AG04450 (cell line): ENCODE measurements at regions not wholly inside any gene's neighbourhood (a gene's known extent, or its start where the extent isn't known, plus 50 kb on each side); places are given as distances from the start of the nearest gene placed in this dataset.

Experiments
- CTCF ChIA-PET: fragments of 300-600, 350-600 bp; formaldehyde crosslinking; extraction: SDS; loops from one replicate; lab custom pipeline; 2022; ENCODE audit warnings: antibody characterized with exemption, inconsistent platforms; lab: Charles Lee
- POLR2A ChIA-PET: fragments of 350-600 bp; formaldehyde crosslinking; extraction: SDS; loops from one replicate; lab custom pipeline; 2021; ENCODE audit warnings: antibody characterized with exemption, inconsistent platforms; lab: Yijun Ruan, JAX
- DNase-seq: peaks from one replicate; pipeline ENCODE4 v3.0.0-alpha.2; 2011; ENCODE audit warnings: low read depth, low spot score
- H3K27ac ChIP-seq: one replicate; pipeline ENCODE4 v1.5.1; 2012; ENCODE audit warnings: low read depth, low read length, control low read depth
- H3K27me3 ChIP-seq: one replicate; pipeline ENCODE4 v1.6.0; 2012; ENCODE audit warnings: low read length; ENCODE audit not compliant: control insufficient read depth, insufficient read depth
- H3K4me3 ChIP-seq: 2 replicates; pipeline ENCODE4 v1.5.1; 2011; ENCODE audit warnings: mild to moderate bottlenecking, low read depth, low read length, control low read depth
- H3K9me3 ChIP-seq: 2 replicates; pipeline ENCODE4 v1.5.1; 2012; ENCODE audit warnings: low read length; ENCODE audit not compliant: control insufficient read depth, insufficient read depth
- CTCF ChIP-seq: IDR thresholded peaks from 2 replicates; pipeline ENCODE4 v1.5.1; 2011; ENCODE audit warnings: low read depth, low read length, control low read depth, inconsistent platforms

GRCh38 chr12:78483767-78484315 is 380.7 kb upstream of the SYT1 start:
- CTCF ChIA-PET: interaction anchor here (1.1 kb wide), 1 partner anchor 13 kb away, joined by 4 read pairs; no protein-coding TSS in a partner anchor
- TF ChIP-seq CTCF: no peak
- POLR2A ChIA-PET: no interaction called here
- no peak overlapping the region for H3K4me3 ChIP-seq
- DNase-seq: no peak
- no peaks in the 10 kb centered on the region for H3K9me3 ChIP-seq
- H3K27me3 ChIP-seq: no peaks in the 10 kb centered on the region
- H3K27ac ChIP-seq: no peak overlapping the region

GRCh38 chr12:78489990-78490389 is 374.6 kb upstream of the SYT1 start:
- ChIA-PET CTCF (no interaction called here), POLR2A (no interaction called here)
- DNase-seq: no peak
- H3K9me3 ChIP-seq: no peaks in the 10 kb centered on the region
- H3K4me3 ChIP-seq: no peak overlapping the region
- no peaks in the 10 kb centered on the region for H3K27me3 ChIP-seq
- H3K27ac ChIP-seq: no peak overlapping the region
- no peak for TF ChIP-seq CTCF

DNA sequence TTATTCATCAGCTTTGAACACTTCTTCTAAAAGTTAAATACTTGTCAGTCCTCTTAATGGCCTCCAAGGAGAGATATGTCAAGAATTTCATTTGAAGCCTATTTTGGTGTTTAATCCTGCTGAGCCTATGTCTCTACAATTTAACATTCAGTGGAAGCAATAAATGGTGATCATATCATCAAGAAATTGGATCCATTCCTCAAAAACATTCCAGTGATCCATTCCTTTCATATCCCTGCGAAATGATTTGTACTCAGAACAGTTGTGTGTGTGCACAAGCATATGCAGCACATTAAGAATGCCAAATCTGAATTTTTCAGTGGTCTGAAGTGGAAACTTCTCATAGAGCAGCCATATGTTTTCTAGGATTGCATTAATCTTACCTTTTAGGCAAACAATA is 373.7 kb upstream of the SYT1 start:
- no peak overlapping the region for H3K4me3 ChIP-seq
- POLR2A ChIA-PET: no interaction called here
- no peak for DNase-seq
- TF ChIP-seq CTCF: no peak
- no peaks in the 10 kb centered on the region for H3K9me3 ChIP-seq
- no peaks in the 10 kb centered on the region for H3K27me3 ChIP-seq
- no peak overlapping the region for H3K27ac ChIP-seq
- CTCF ChIA-PET: no interaction called here

DNA sequence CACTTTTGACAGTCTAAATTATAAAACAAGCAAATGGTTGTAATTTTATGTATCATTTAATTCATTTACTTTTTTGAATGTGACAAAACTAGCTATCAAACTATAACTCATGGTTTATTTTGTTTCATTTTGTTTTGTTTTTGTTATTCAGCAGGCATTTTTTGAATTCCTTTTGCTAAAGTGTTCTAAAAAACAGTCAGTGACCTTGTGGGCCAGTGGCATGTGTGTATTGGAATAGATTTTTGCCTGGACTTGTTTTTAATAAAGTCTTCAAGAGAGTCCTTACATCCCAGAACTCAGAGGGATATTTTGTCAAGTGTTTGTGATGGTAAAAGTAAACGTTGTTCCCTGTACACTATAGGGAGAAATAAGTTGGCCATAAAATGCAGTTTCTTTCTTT is 369.7 kb upstream of the SYT1 start:
- ChIA-PET CTCF (no interaction called here), POLR2A (no interaction called here)
- Histone ChIP-seq H3K27ac (no peak overlapping the region), H3K27me3 (no peaks in the 10 kb centered on the region), H3K4me3 (no peak overlapping the region), H3K9me3 (no peaks in the 10 kb centered on the region)
- TF ChIP-seq CTCF: no peak
- no peak for DNase-seq

GRCh38 chr12:78501825-78502224 is 362.7 kb upstream of the SYT1 start:
- ChIA-PET POLR2A (no interaction called here), CTCF (no interaction called here)
- Histone ChIP-seq H3K4me3 (no peak overlapping the region), H3K9me3 (no peaks in the 10 kb centered on the region), H3K27ac (no peak overlapping the region), H3K27me3 (no peaks in the 10 kb centered on the region)
- TF ChIP-seq CTCF: no peak
- no peak for DNase-seq
